Naive thymus-derived CD8-positive, alpha-beta T cell (primary cell): ENCODE measurements at regions not wholly inside any gene's neighbourhood (a gene's known extent, or its start where the extent isn't known, plus 50 kb on each side); places are given as distances from the start of the nearest gene placed in this dataset.
"Not testable (repeated sequence)": the region's sequence is repeated elsewhere in the genome, so short reads cannot be mapped to it uniquely, and the experiment has no call there.

Experiments
- ATAC-seq, 2 donors: fragments of 150-1000 bp; cut with Tn5 transposase in 1 of 2; sonication (Bioruptor Pico), chemical (Tn5 transposase) in 1 of 2; 1 replicate in 1 of 2; 2 replicates in 1 of 2; pipeline ENCODE4 v1.10.0; 2021; ENCODE audit warnings: mild to moderate bottlenecking in 2 of 2, moderate library complexity in 2 of 2
- POLR2A ChIA-PET: fragments of 350-600 bp; sonication (Branson Sonifier 250); formaldehyde crosslinking; loops from one replicate; lab custom pipeline; 2021; ENCODE audit warnings: antibody characterized with exemption; lab: Charles Lee
- DNase-seq, 10 donors: peaks; one replicate each; pipeline versions ENCODE4 v3.0.0 to v3.0.0-alpha.2; 2020 to 2022
- H3K27ac Mint-ChIP-seq, 10 donors: one replicate each; pipeline ENCODE4 v1.8.0; 2020 to 2022; ENCODE audit warnings: mild to moderate bottlenecking in 10 of 10, mixed read lengths in 10 of 10, moderate library complexity in 4 of 10, inconsistent platforms in 1 of 10
- H3K27me3 Mint-ChIP-seq, 5 donors: one replicate each; pipeline ENCODE4 v1.8.0; 2021 to 2022; ENCODE audit warnings: mixed read lengths in 5 of 5
- H3K36me3 Mint-ChIP-seq, 3 donors: one replicate each; pipeline ENCODE4 v1.8.0; 2020 to 2022; ENCODE audit warnings: mixed read lengths in 3 of 3, mild to moderate bottlenecking in 2 of 3, inconsistent platforms in 1 of 3
- H3K4me1 Mint-ChIP-seq, 4 donors: one replicate each; pipeline ENCODE4 v1.8.0; 2021 to 2022; ENCODE audit warnings: mixed read lengths in 4 of 4
- H3K4me3 Mint-ChIP-seq, 10 donors: one replicate each; pipeline ENCODE4 v1.8.0; 2020 to 2022; ENCODE audit warnings: mild to moderate bottlenecking in 10 of 10, mixed read lengths in 10 of 10, moderate library complexity in 6 of 10, inconsistent platforms in 1 of 10
- H3K9me3 Mint-ChIP-seq, 9 donors: one replicate each; pipeline ENCODE4 v1.8.0; 2020 to 2022; ENCODE audit warnings: mixed read lengths in 9 of 9, mild to moderate bottlenecking in 3 of 9, inconsistent platforms in 1 of 9, moderate library complexity in 1 of 9

GRCh38 chr18:22816266-22817176 lies 116.6 kb upstream of the RBBP8 start:
- DNase-seq (peak in 1 of 10 donors; percentile 64), ATAC-seq (no peak)
- Mint-ChIP-seq H3K27ac (peak overlapping the region in 1 of 10 donors; percentile 43), H3K4me3 (no peak overlapping the region), H3K36me3 (no peaks in the 10 kb centered on the region), H3K27me3 (peaks cover 10 to 38% (median 19%) of the 10 kb centered on the region in 5 donors), H3K9me3 (no peaks in the 10 kb centered on the region), H3K4me1 (no peaks in the 10 kb centered on the region)
- POLR2A ChIA-PET = no interaction called here

GRCh38 chr18:22817844-22818243 lies 115.3 kb upstream of the RBBP8 start:
- H3K27me3 Mint-ChIP-seq = peaks cover 7 to 25% (median 11%) of the 10 kb centered on the region in 5 donors
- H3K9me3 Mint-ChIP-seq = no peaks in the 10 kb centered on the region
- DNase-seq (no peak), ATAC-seq (no peak)
- POLR2A ChIA-PET = no interaction called here
- no peak overlapping the region for H3K27ac Mint-ChIP-seq
- H3K4me1 Mint-ChIP-seq = no peaks in the 10 kb centered on the region
- no peak overlapping the region for H3K4me3 Mint-ChIP-seq
- H3K36me3 Mint-ChIP-seq = no peaks in the 10 kb centered on the region

- H3K9me3 Mint-ChIP-seq = no peaks in the 10 kb centered on the region
- H3K4me1 Mint-ChIP-seq = no peaks in the 10 kb centered on the region
- peaks cover under 1 to 3% (median 2%) of the 10 kb centered on the region in 5 donors for H3K27me3 Mint-ChIP-seq
- no peak overlapping the region for H3K4me3 Mint-ChIP-seq
- DNase-seq (no peak), ATAC-seq (no peak)
- no peak overlapping the region for H3K27ac Mint-ChIP-seq
- no peaks in the 10 kb centered on the region for H3K36me3 Mint-ChIP-seq
- POLR2A ChIA-PET = no interaction called here
These were observed 111.1 kb upstream of the RBBP8 start for GRCh38 chr18:22822024-22822423.

GRCh38 chr18:22822841-22823508 lies 110.2 kb upstream of the RBBP8 start:
- DNase-seq = no peak
- no peaks in the 10 kb centered on the region for H3K36me3 Mint-ChIP-seq

GRCh38 chr18:22826726-22827125 lies 106.4 kb upstream of the RBBP8 start:
- POLR2A ChIA-PET = no interaction called here
- H3K27me3 Mint-ChIP-seq = peaks cover 0 to 25% (median 12%) of the 10 kb centered on the region in 5 donors

More at GRCh38 chr18:22822841-22823508, 110.2 kb upstream of the RBBP8 start:
- ATAC-seq = no peak
- POLR2A ChIA-PET = no interaction called here
- Mint-ChIP-seq H3K27me3 (peaks cover 1 to 10% (median 8%) of the 10 kb centered on the region in 5 donors), H3K4me3 (no peak overlapping the region), H3K4me1 (no peaks in the 10 kb centered on the region), H3K9me3 (no peaks in the 10 kb centered on the region), H3K27ac (no peak overlapping the region)

GRCh38 chr18:22827216-22827615 lies 105.9 kb upstream of the RBBP8 start:
- no peak for ATAC-seq
- DNase-seq = no peak
- Mint-ChIP-seq H3K4me1 (no peaks in the 10 kb centered on the region), H3K9me3 (no peaks in the 10 kb centered on the region), H3K4me3 (no peak overlapping the region), H3K36me3 (no peaks in the 10 kb centered on the region), H3K27ac (no peak overlapping the region), H3K27me3 (peaks cover 0 to 30% (median 13%) of the 10 kb centered on the region in 5 donors)
- POLR2A ChIA-PET = no interaction called here

More at GRCh38 chr18:22826726-22827125, 106.4 kb upstream of the RBBP8 start:
- no peaks in the 10 kb centered on the region for H3K9me3 Mint-ChIP-seq
- H3K27ac Mint-ChIP-seq = no peak overlapping the region
- DNase-seq (no peak), ATAC-seq (no peak)
- H3K4me3 Mint-ChIP-seq = no peak overlapping the region
- no peaks in the 10 kb centered on the region for H3K36me3 Mint-ChIP-seq
- no peaks in the 10 kb centered on the region for H3K4me1 Mint-ChIP-seq

- Mint-ChIP-seq H3K27ac (no peak overlapping the region), H3K4me1 (no peaks in the 10 kb centered on the region), H3K4me3 (no peak overlapping the region), H3K27me3 (peaks cover 3 to 35% (median 15%) of the 10 kb centered on the region in 5 donors), H3K9me3 (no peaks in the 10 kb centered on the region), H3K36me3 (no peaks in the 10 kb centered on the region)
- POLR2A ChIA-PET = no interaction called here
- DNase-seq = no peak
- ATAC-seq = no peak
These were observed 105.4 kb upstream of the RBBP8 start for GRCh38 chr18:22827741-22828140.

- peaks cover 3 to 37% (median 16%) of the 10 kb centered on the region in 5 donors for H3K27me3 Mint-ChIP-seq
- ATAC-seq (no peak), DNase-seq (no peak)
- no peak overlapping the region for H3K27ac Mint-ChIP-seq
- no peaks in the 10 kb centered on the region for H3K4me1 Mint-ChIP-seq
- no peaks in the 10 kb centered on the region for H3K36me3 Mint-ChIP-seq
- H3K4me3 Mint-ChIP-seq = no peak overlapping the region
- POLR2A ChIA-PET = no interaction called here
- H3K9me3 Mint-ChIP-seq = no peaks in the 10 kb centered on the region
These were observed 105.0 kb upstream of the RBBP8 start for GRCh38 chr18:22828171-22828570.

- ATAC-seq, H3K36me3 Mint-ChIP-seq, H3K9me3 Mint-ChIP-seq, H3K4me1 Mint-ChIP-seq, H3K27ac Mint-ChIP-seq, DNase-seq, H3K4me3 Mint-ChIP-seq, POLR2A ChIA-PET: not testable (repeated sequence)
- peaks cover 4 to 37% (median 16%) of the 10 kb centered on the region in 5 donors for H3K27me3 Mint-ChIP-seq
These were observed 104.5 kb upstream of the RBBP8 start for GRCh38 chr18:22828583-22828982.

- Mint-ChIP-seq H3K4me1 (no peaks in the 10 kb centered on the region), H3K9me3 (no peaks in the 10 kb centered on the region), H3K27me3 (peaks cover 4 to 37% (median 19%) of the 10 kb centered on the region in 5 donors), H3K4me3 (no peak overlapping the region), H3K27ac (no peak overlapping the region), H3K36me3 (no peaks in the 10 kb centered on the region)
- DNase-seq (no peak), ATAC-seq (no peak)
- POLR2A ChIA-PET = no interaction called here
These were observed 103.3 kb upstream of the RBBP8 start for GRCh38 chr18:22829781-22830180.

GRCh38 chr18:22830511-22830910 lies 102.6 kb upstream of the RBBP8 start:
- ATAC-seq = no peak
- Mint-ChIP-seq H3K4me1 (no peaks in the 10 kb centered on the region), H3K27ac (no peak overlapping the region), H3K9me3 (no peaks in the 10 kb centered on the region), H3K4me3 (no peak overlapping the region), H3K27me3 (peaks cover 5 to 37% (median 19%) of the 10 kb centered on the region in 5 donors), H3K36me3 (no peaks in the 10 kb centered on the region)
- POLR2A ChIA-PET = no interaction called here
- no peak for DNase-seq

- no peak overlapping the region for H3K4me3 Mint-ChIP-seq
- POLR2A ChIA-PET = no interaction called here
- no peaks in the 10 kb centered on the region for H3K9me3 Mint-ChIP-seq
- H3K36me3 Mint-ChIP-seq = no peaks in the 10 kb centered on the region
- no peak overlapping the region for H3K27ac Mint-ChIP-seq
- H3K4me1 Mint-ChIP-seq = no peaks in the 10 kb centered on the region
- no peak for ATAC-seq
- H3K27me3 Mint-ChIP-seq = peaks cover 7 to 37% (median 19%) of the 10 kb centered on the region in 5 donors
- no peak for DNase-seq
These were observed 101.7 kb upstream of the RBBP8 start for GRCh38 chr18:22831441-22831904.

- H3K4me3 Mint-ChIP-seq = no peak overlapping the region
- H3K27ac Mint-ChIP-seq = no peak overlapping the region
- no peak for ATAC-seq
- DNase-seq = no peak
- H3K4me1 Mint-ChIP-seq = no peaks in the 10 kb centered on the region
- peaks cover 3 to 10% (median 7%) of the 10 kb centered on the region in 5 donors for H3K27me3 Mint-ChIP-seq
- H3K36me3 Mint-ChIP-seq = no peaks in the 10 kb centered on the region
- no peaks in the 10 kb centered on the region for H3K9me3 Mint-ChIP-seq
- POLR2A ChIA-PET = no interaction called here
These were observed 96.2 kb upstream of the RBBP8 start for GRCh38 chr18:22836932-22837331.
